OCI-LY7 (cell line): ENCODE measurements at regions not wholly inside any gene's neighbourhood (a gene's known extent, or its start where the extent isn't known, plus 50 kb on each side); places are given as distances from the start of the nearest gene placed in this dataset.

Experiments
- BruUV-seq: library from RNA; stranded (reverse); fragments of 400-500 nt; replicated peaks from 2 replicates; lab custom pipeline; 2021; lab: Mats Ljungman, UMichigan
- CTCF ChIA-PET: fragments of 300-600 bp; sonication (Branson Sonifier 250); formaldehyde crosslinking; loops from one replicate; lab custom pipeline; 2022; ENCODE audit warnings: antibody characterized with exemption; ENCODE audit not compliant: unreplicated experiment; lab: Charles Lee
- POLR2A ChIA-PET: fragments of 300-600 bp; sonication (Branson Sonifier 250); formaldehyde crosslinking; loops from one replicate; lab custom pipeline; 2022; ENCODE audit warnings: antibody characterized with exemption; lab: Charles Lee
- DNase-seq: peaks from one replicate; pipeline ENCODE4 v3.0.0-alpha.2; 2015; ENCODE audit warnings: low spot score
- H2AFZ ChIP-seq: fragments of 200-600 bp; sonication (generic), shearing (Covaris generic); 2 replicates; pipeline ENCODE4 v1.6.1; 2014; ENCODE audit warnings: mild to moderate bottlenecking, antibody characterized with exemption, low read length, moderate library complexity
- H3K27ac ChIP-seq: fragments of 200-600 bp; sonication (generic); 2 replicates; pipeline ENCODE4 v1.5.1; 2014; ENCODE audit warnings: mixed run types, low read depth, mild to moderate bottlenecking, moderate library complexity, low read length, inconsistent platforms; ENCODE audit not compliant: poor library complexity, severe bottlenecking
- H3K36me3 ChIP-seq: fragments of 200-600 bp; sonication (generic); 2 replicates; pipeline ENCODE4 v1.6.1; 2014; ENCODE audit warnings: mild to moderate bottlenecking, antibody characterized with exemption, low read length, moderate library complexity, mixed read lengths; ENCODE audit not compliant: insufficient read depth
- H3K4me1 ChIP-seq: fragments of 200-600 bp; sonication (generic); 2 replicates; pipeline ENCODE4 v1.5.1; 2014; ENCODE audit warnings: mild to moderate bottlenecking, low read length; ENCODE audit not compliant: insufficient read depth, poor library complexity, severe bottlenecking
- H3K4me2 ChIP-seq: fragments of 200-600 bp; sonication (generic); 2 replicates; pipeline ENCODE4 v1.6.1; 2014; ENCODE audit warnings: mild to moderate bottlenecking, low read length
- H3K4me3 ChIP-seq: fragments of 200-600 bp; sonication (generic); 2 replicates; pipeline ENCODE4 v1.5.1; 2014; ENCODE audit warnings: mild to moderate bottlenecking, low read depth, low read length; ENCODE audit not compliant: poor library complexity, severe bottlenecking
- H3K79me2 ChIP-seq: fragments of 200-600 bp; sonication (generic); 2 replicates; pipeline ENCODE4 v1.6.1; 2016; ENCODE audit warnings: low read depth, mild to moderate bottlenecking, low read length, moderate library complexity, mixed read lengths; ENCODE audit not compliant: insufficient read depth
- H3K9me2 ChIP-seq: fragments of 200-600 bp; sonication (generic); 2 replicates; pipeline ENCODE4 v1.6.1; 2016; ENCODE audit warnings: mild to moderate bottlenecking, low read length, mixed read lengths; ENCODE audit not compliant: insufficient read depth
- H3K9me3 ChIP-seq: fragments of 200-600 bp; sonication (generic); 2 replicates; pipeline ENCODE4 v1.6.1; 2014; ENCODE audit warnings: mild to moderate bottlenecking, mixed run types, low read length, mixed read lengths
- H4K20me1 ChIP-seq: fragments of 200-600 bp; sonication (generic); 2 replicates; pipeline ENCODE4 v1.6.1; 2014; ENCODE audit warnings: mild to moderate bottlenecking, antibody characterized with exemption, low read length, moderate library complexity, mixed read lengths; ENCODE audit not compliant: insufficient read depth
- CTCF ChIP-seq: fragments of 200-600 bp; sonication (generic); conservative IDR thresholded peaks from 2 replicates; pipeline ENCODE4 v1.5.1; 2014; ENCODE audit warnings: mild to moderate bottlenecking, antibody characterized with exemption, low read length, moderate library complexity, mixed read lengths
- EZH2phosphoT487 ChIP-seq: fragments of 200-600 bp; sonication (generic); IDR thresholded peaks from 2 replicates; pipeline ENCODE4 v1.6.1; 2018; ENCODE audit warnings: low read depth, borderline replicate concordance, mild to moderate bottlenecking, mixed run types, antibody characterized with exemption, low read length, moderate library complexity, mixed read lengths
- intact Hi-C: fragments of 100-400 bp; cut with micrococcal nuclease; formaldehyde crosslinking; loops from one replicate; pipeline ENCODE4 v1.10.0; 2022; ENCODE audit not compliant: unreplicated experiment

- no peak for DNase-seq
- ChIA-PET CTCF (no interaction called here), POLR2A (no interaction called here)
- peaks cover 33% of the 10 kb centered on the region for H3K4me1 ChIP-seq
- H3K36me3 ChIP-seq = no peaks in the 10 kb centered on the region
- intact Hi-C loops = no loop called here
- no TSS peak for BruUV-seq
- H3K27ac ChIP-seq = no peak overlapping the region
- no peak overlapping the region for H3K4me3 ChIP-seq
- H2AFZ ChIP-seq = no peak overlapping the region
- H3K4me2 ChIP-seq = no peak overlapping the region
- H3K9me2 ChIP-seq = no peaks in the 10 kb centered on the region
- H3K9me3 ChIP-seq = no peaks in the 10 kb centered on the region
- H4K20me1 ChIP-seq = no peaks in the 10 kb centered on the region
- H3K79me2 ChIP-seq = no peaks in the 10 kb centered on the region
- TF ChIP-seq EZH2phosphoT487 (no peak), CTCF (no peak)
These were observed 348.7 kb upstream of the AJAP1 start for GRCh38 chr1:4305526-4306301.

- Histone ChIP-seq H3K4me3 (no peak overlapping the region), H4K20me1 (no peaks in the 10 kb centered on the region), H3K27ac (no peak overlapping the region), H3K4me1 (peaks cover 44% of the 10 kb centered on the region), H2AFZ (no peak overlapping the region), H3K9me3 (peaks cover 5% of the 10 kb centered on the region; the same call in 1 of the 2 replicates), H3K9me2 (no peaks in the 10 kb centered on the region), H3K4me2 (no peak overlapping the region), H3K79me2 (no peaks in the 10 kb centered on the region), H3K36me3 (peaks cover 1% of the 10 kb centered on the region; the same call in 1 of the 2 replicates)
- ChIA-PET CTCF (no interaction called here), POLR2A (interaction anchor here (1.0 kb wide), 1 partner anchor 13 kb away, joined by 4 read pairs; no protein-coding TSS in a partner anchor)
- no TSS peak for BruUV-seq
- no peak for DNase-seq
- intact Hi-C loops = no loop called here
- TF ChIP-seq CTCF = no peak
- no peak for TF ChIP-seq EZH2phosphoT487
These were observed 347.6 kb upstream of the AJAP1 start for GRCh38 chr1:4306559-4307467.
